DMS153 treated with DMSO at 0.1 percent for 48 hours (cell line): ENCODE measurements at regions not wholly inside any gene's neighbourhood (a gene's known extent, or its start where the extent isn't known, plus 50 kb on each side); places are given as distances from the start of the nearest gene placed in this dataset.

Source experiments
- DNase-seq: peaks from one replicate; lab custom pipeline; 2025; ENCODE audit not compliant: unreplicated experiment; lab: John Stamatoyannopoulos, UW

GRCh38 chr7:84821671-84822534, 365.0 kb downstream of the SEMA3D start:
- DNase-seq = no peak

DNA sequence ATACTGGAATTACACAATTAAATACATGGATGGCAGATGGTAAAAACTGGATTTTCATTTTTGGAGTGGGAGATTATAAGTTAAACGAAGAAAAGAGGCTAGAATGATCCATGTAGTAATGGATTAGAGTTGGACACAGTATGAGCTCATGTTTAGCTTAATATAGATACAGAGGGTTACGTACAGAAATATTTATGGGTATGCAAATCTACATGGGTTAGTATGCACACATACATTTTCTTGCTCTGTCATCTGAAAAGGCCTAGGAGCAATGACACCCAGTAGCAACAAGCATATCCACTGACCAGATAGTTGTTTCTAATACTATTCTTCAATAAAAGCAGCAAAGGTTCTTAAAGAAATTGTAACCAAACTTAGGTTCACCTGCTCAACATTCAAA, 366.4 kb downstream of the SEMA3D start:
- DNase-seq = no peak

DNA sequence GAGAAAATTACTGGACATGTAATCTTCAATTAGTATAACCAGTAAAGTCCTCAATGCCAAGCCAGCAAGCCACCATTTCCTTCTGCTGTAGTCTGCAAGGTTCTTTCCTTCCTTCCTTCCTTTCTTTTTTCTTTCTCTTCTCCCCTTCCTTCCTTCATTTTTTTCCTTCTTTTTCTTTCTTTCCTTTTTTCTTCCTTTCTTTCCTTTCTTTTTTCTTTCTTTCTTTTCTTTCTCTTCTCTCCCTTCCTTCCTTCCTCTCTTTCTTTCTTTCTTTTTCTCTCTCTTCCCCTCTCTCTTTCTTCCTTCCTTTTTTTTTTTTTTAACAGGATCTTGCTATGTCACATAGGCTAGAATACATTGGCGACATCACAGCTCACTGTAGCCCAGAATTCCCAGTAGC, 369.8 kb downstream of the SEMA3D start:
- DNase-seq = no peak

DNA sequence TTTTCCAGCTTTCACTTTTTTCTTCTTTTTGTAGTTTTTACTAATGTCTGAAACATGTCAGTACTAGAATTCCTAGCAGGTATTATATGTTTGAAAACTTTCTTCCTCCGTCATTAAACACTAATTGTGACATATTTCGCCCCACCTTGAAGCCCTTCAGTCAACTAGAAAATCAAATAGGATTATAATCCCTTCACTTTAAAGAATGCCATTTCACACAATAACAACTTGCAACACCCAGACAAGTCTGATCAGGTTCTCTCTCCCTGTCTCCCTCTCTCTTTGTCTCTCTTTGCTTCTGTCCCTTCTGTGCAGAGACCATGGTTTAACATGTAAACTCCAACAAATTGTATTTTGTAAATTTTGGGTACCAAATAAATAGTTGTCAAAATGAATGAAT, 373.5 kb downstream of the SEMA3D start:
- DNase-seq = no peak

- no peak for DNase-seq
Observed at GRCh38 chr7:84812021-84812420, 374.8 kb downstream of the SEMA3D start.

DNA sequence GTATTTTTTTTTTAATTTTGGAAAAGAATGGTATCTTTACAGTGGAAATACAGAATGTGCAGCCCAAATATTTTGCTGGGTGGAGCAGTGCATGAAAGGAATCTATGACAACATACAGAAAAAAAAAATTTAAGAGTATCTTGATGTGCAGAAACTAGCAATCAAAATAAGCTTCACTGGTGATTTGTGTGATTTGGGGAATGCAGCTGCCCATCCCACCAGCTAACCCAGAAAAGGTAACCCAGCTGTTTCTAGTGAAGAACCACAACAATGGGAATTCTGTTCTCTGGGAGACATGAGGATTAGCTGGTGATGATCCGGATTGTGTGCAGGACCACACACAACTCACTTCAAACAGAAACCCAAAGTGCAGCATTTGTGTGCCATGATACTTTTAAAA, 375.5 kb downstream of the SEMA3D start:
- no peak for DNase-seq

GRCh38 chr7:84809877-84810276, 377.0 kb downstream of the SEMA3D start:
- DNase-seq = no peak

- DNase-seq = no peak
Observed at GRCh38 chr7:84803979-84804378, 382.9 kb downstream of the SEMA3D start.

- DNase-seq = no peak
Observed at GRCh38 chr7:84801396-84801795, 385.5 kb downstream of the SEMA3D start.

GRCh38 chr7:84800846-84801245, 386.0 kb downstream of the SEMA3D start:
- DNase-seq = no peak

DNA sequence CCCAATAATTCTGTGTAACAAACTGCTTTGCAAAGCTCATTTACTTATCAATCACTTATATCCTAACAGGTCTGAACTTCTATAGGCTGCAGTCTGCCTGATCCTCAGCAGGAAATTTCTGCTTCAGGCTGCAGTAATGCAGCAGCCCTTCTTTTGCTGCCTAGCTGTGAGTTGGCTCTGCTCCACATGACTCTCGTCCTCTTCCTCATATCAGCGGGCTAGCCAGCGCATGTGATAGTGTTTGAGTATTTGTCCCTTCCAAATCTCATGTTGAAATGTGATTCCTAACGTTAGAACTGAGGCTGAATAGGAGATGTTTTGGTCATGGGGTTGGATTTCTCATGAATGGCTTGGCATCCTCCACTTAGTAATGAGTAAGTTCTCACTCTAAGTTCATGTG, 387.8 kb downstream of the SEMA3D start:
- no peak for DNase-seq

DNA sequence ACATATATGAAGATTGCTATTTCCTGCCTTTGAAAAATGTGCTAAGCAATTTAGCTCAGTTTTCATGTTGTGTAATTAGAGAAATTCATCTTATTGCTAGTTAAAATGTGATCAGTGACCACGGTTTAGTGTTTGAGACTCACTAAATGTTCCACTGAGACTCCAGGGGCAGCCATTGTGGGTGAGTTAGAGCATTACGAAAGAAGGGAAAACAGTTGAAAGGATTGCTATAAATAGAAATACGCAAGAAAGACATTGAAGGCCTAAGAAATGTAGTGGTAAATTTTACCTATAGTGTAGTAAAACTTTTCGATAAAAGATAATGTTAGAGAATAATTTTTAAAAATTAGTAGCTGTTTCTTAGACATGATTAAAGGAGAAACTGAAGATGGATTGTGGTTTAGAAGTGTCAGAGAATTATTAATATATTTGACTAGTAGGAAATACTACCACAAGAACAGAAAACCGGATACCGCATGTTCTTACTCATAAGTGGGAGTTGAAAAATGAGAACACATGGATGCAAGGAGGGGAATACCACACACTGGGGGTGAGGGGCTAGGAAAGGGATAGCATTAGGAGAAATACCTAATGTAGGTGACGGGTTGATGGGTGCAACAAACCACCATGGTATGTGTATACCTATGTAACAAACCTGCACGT, 394.5 kb downstream of the SEMA3D start:
- no peak for DNase-seq

DNA sequence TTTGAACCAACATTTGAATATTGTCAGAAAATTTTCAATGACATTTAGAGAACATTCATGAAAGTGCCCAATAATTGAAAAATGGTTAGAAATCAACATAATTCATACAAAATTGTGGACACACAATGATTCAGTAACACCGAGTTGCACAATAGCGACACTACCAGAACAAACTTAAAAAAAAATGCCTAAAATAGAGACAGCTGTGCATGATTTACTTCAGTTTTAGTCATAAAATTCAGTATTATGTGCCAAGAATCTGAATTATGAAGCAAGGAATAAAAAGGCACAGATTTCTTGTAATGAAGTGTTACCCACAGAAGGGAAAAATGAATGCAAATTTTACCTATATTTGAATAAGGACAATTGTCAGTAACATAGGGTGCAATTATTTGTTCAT, 396.0 kb downstream of the SEMA3D start:
- DNase-seq = no peak

GRCh38 chr7:84786073-84786472, 400.8 kb downstream of the SEMA3D start:
- no peak for DNase-seq

DNA sequence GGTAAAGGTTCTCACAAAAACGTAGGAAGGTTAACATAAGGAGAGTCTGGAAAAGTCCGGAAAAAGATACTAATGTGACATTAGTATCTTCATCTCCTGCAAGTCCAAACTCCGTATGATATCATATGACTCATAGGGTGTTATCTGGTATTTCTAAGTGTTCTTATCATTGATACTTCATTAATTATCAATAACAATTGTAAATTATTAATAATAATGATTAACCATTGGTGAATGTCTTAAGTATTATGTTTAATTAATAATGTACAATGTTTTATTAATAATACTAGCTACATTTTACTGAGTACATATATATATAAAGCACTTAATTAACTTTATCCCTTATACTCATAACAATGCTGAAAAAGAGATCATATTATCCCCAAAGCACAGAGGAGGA, 402.4 kb downstream of the SEMA3D start:
- DNase-seq = no peak

DNA sequence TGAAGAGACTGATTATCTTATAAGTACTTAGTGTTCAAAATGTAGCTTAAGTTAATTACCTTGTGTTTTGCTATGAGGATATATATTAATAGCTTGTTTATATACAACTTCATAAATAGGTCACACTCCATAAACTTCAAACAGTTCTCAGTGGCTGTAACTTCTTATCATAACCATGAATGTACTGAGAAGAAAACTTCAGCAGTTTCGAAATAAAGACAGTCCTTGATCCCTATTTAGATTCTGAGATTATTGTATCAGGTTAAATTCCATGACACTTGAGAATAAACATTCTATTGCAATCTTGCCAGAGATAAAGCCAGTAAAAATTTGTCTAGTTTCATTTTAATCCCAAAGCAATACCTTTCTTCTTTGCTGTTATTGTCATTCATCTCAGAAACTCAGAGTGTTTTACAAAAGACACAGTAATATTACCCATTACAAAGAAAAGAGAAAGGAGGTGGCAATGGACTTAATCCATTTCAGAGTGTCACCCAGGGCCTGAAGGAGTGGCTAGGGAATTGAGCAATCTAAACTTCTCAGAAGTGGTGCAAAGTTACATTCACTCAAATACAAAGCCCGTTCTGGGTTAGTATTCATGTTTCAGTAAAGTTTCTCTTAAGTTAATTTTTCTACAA, 403.6 kb downstream of the SEMA3D start:
- DNase-seq = no peak

DNA sequence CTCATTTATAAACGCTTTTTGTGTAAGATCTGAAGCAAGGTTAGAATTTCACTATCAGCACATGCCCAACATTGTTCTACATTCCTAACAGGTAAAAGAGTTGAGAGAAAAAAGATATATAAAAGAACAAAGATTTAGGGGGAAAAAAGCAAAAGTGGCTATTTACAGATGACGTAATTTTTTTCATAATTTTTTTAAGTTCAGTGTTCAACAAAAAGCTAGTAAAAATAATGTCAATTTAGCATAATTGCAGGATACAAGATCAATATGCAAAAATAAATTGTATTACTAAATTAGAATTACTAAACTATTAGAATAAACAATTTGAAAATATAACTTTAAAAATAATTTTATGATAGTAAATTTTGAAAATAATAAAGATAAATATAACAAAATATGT, 405.0 kb downstream of the SEMA3D start:
- DNase-seq = no peak

- no peak for DNase-seq
Observed at GRCh38 chr7:84780158-84781124, 406.4 kb downstream of the SEMA3D start.

- no peak for DNase-seq
Observed at GRCh38 chr7:84757761-84758160, 429.1 kb downstream of the SEMA3D start.

GRCh38 chr7:84746353-84746752, 440.5 kb downstream of the SEMA3D start:
- DNase-seq = no peak

- DNase-seq = no peak
Observed at GRCh38 chr7:84744385-84744784, 442.5 kb downstream of the SEMA3D start.
